ENCODE measurements at regions not wholly inside any gene's neighbourhood (a gene's known extent, or its start where the extent isn't known, plus 50 kb on each side); places are given as distances from the start of the nearest gene placed in this dataset.

- Histone ChIP-seq H3K36me3 (replicated peaks; ENCODE audit: low read depth, low read length) (no peaks in the 10 kb centered on the region), H3K4me1 (ENCODE audit: low read length) (no peaks in the 10 kb centered on the region), H3K27me3 (ENCODE audit: low read depth, low read length) (no peaks in the 10 kb centered on the region), H3K79me2 (ENCODE audit: low read length) (no peaks in the 10 kb centered on the region), H3K27ac (ENCODE audit: low read length) (no peak overlapping the region), H3K9me3 (ENCODE audit: insufficient read depth, low read length) (no peaks in the 10 kb centered on the region; the same call in 1 of the 2 replicates), H3K4me3 (ENCODE audit: low read length) (no peak overlapping the region), H3K4me2 (ENCODE audit: low read length) (no peak overlapping the region), H4K20me1 (ENCODE audit: insufficient read depth, low read length) (no peaks in the 10 kb centered on the region), H2AFZ (ENCODE audit: low read depth, low read length) (no peak overlapping the region), H3K9ac (ENCODE audit: low read length) (no peak overlapping the region)
- no peak for TF ChIP-seq EZH2phosphoT487 (IDR thresholded peaks at IDR 0.05; ENCODE audit: low read depth)
- no peak for TF ChIP-seq CTCF (IDR thresholded peaks at IDR 0.05; ENCODE audit: low read depth, low read length)
Observed at GRCh38 chr13:34547929-34548328, 394.1 kb upstream of the NBEA start.

DNA sequence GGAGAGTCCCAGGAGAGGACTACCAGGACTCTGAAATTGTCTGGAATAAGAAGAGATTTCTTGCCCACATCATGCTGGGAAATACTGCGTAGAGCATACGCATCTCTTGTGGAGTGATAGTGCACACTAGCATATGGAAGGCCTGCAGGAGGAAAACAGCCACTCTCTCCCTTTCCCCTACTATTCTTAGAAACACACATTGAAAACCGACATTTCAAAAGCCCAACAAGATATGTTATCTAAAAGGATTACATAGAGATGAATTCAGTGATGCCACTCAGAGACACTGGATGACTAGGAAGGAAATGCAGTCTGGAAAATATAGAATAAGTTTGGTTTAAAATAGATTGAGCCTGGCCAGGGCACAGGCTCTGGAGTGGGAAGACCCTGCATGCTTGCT, 388.7 kb upstream of the NBEA start:
- Histone ChIP-seq H3K27me3 (ENCODE audit: low read depth, low read length) (no peaks in the 10 kb centered on the region), H2AFZ (ENCODE audit: low read depth, low read length) (no peak overlapping the region), H4K20me1 (ENCODE audit: insufficient read depth, low read length) (no peaks in the 10 kb centered on the region), H3K9ac (ENCODE audit: low read length) (no peak overlapping the region), H3K27ac (ENCODE audit: low read length) (no peak overlapping the region), H3K4me2 (ENCODE audit: low read length) (no peak overlapping the region), H3K79me2 (ENCODE audit: low read length) (no peaks in the 10 kb centered on the region), H3K4me1 (ENCODE audit: low read length) (no peaks in the 10 kb centered on the region), H3K9me3 (ENCODE audit: insufficient read depth, low read length) (no peaks in the 10 kb centered on the region), H3K4me3 (ENCODE audit: low read length) (no peak overlapping the region), H3K36me3 (replicated peaks; ENCODE audit: low read depth, low read length) (no peaks in the 10 kb centered on the region)
- TF ChIP-seq EZH2phosphoT487 (IDR thresholded peaks at IDR 0.05; ENCODE audit: low read depth): no peak
- TF ChIP-seq CTCF (IDR thresholded peaks at IDR 0.05; ENCODE audit: low read depth, low read length): no peak

DNA sequence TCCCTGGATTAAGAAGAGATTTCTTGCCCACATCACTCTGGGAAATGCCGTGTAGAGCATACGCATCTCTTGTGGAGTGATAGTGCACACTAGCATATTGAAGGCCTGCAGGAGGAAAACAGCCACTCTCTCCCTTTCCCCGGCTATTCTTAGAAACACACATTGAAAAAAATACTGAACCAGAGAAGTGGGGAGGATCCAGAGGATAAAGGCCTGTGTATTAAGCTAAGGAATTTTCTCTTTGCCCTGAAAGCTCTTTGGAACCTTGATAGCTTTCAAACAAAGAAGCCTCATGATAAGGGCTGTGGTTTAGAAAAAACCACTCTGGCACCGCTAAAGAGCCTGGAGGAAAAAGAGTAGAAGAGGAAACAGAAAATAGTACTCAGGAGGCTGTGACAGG, 386.1 kb upstream of the NBEA start:
- H3K4me3 ChIP-seq (ENCODE audit: low read length): no peak overlapping the region
- no peak overlapping the region for H2AFZ ChIP-seq (ENCODE audit: low read depth, low read length)
- no peaks in the 10 kb centered on the region for H3K79me2 ChIP-seq (ENCODE audit: low read length)
- no peaks in the 10 kb centered on the region for H3K27me3 ChIP-seq (ENCODE audit: low read depth, low read length)
- H3K4me1 ChIP-seq (ENCODE audit: low read length): no peaks in the 10 kb centered on the region
- no peak for TF ChIP-seq CTCF (IDR thresholded peaks at IDR 0.05; ENCODE audit: low read depth, low read length)
- no peak for TF ChIP-seq EZH2phosphoT487 (IDR thresholded peaks at IDR 0.05; ENCODE audit: low read depth)
- no peaks in the 10 kb centered on the region for H3K9me3 ChIP-seq (ENCODE audit: insufficient read depth, low read length)
- no peak overlapping the region for H3K4me2 ChIP-seq (ENCODE audit: low read length)
- H3K9ac ChIP-seq (ENCODE audit: low read length): no peak overlapping the region
- H3K36me3 ChIP-seq (replicated peaks; ENCODE audit: low read depth, low read length): no peaks in the 10 kb centered on the region
- H3K27ac ChIP-seq (ENCODE audit: low read length): no peak overlapping the region
- no peaks in the 10 kb centered on the region for H4K20me1 ChIP-seq (ENCODE audit: insufficient read depth, low read length)

- TF ChIP-seq EZH2phosphoT487 (IDR thresholded peaks at IDR 0.05; ENCODE audit: low read depth) (no peak), CTCF (IDR thresholded peaks at IDR 0.05; ENCODE audit: low read depth, low read length) (no peak)
- Histone ChIP-seq H3K9me3 (ENCODE audit: insufficient read depth, low read length) (no peaks in the 10 kb centered on the region), H3K4me1 (ENCODE audit: low read length) (no peaks in the 10 kb centered on the region), H3K36me3 (replicated peaks; ENCODE audit: low read depth, low read length) (no peaks in the 10 kb centered on the region), H3K4me2 (ENCODE audit: low read length) (no peak overlapping the region), H3K9ac (ENCODE audit: low read length) (no peak overlapping the region), H3K27me3 (ENCODE audit: low read depth, low read length) (no peaks in the 10 kb centered on the region), H3K27ac (ENCODE audit: low read length) (no peak overlapping the region), H3K79me2 (ENCODE audit: low read length) (no peaks in the 10 kb centered on the region), H3K4me3 (ENCODE audit: low read length) (no peak overlapping the region), H2AFZ (ENCODE audit: low read depth, low read length) (no peak overlapping the region), H4K20me1 (ENCODE audit: insufficient read depth, low read length) (no peaks in the 10 kb centered on the region)
Observed at GRCh38 chr13:34561033-34561432, 381.0 kb upstream of the NBEA start.

All from OCI-LY3 (cell line).